GM21515 (cell line): ENCODE measurements at regions not wholly inside any gene's neighbourhood (a gene's known extent, or its start where the extent isn't known, plus 50 kb on each side); places are given as distances from the start of the nearest gene placed in this dataset.
"Not testable (repeated sequence)": the region's sequence is repeated elsewhere in the genome, so short reads cannot be mapped to it uniquely, and the experiment has no call there.

Experiments
- ATAC-seq: cut with Tn5 transposase; IDR thresholded peaks from one replicate; pipeline ENCODE4 v1.9.1; 2021; ENCODE audit not compliant: unreplicated experiment

DNA sequence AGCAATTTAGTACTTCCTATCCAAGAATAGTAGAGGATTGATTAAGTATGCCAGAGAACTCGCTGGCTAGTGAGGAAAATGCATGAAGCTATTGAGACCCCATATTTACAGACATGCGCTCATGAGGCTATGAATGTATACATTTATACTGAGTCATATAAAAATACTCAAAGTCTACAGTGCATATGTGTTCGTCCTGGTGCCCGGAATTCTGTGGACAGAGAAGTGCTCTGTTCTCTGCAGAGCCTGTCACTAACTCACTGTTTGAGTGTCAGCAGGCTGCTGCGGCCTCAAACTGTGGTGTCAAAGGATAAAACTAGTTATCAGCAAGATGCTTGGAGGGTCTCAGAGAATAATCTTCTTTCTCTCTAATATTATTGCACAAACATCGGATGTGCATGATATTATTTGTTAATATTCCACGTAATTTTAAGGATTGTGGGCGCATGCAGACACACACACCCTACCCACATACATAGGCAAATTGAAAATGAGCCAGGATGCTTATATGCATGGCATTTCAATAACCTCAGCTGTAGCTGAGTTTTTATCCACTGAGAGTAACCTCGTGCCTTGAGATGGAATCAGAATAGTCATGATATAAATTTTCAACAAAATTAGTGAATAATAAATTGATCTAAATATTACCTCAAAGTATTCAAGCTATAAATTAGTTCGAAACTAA lies 50.0 kb upstream of the TSC22D2 start:
- no peak for ATAC-seq

DNA sequence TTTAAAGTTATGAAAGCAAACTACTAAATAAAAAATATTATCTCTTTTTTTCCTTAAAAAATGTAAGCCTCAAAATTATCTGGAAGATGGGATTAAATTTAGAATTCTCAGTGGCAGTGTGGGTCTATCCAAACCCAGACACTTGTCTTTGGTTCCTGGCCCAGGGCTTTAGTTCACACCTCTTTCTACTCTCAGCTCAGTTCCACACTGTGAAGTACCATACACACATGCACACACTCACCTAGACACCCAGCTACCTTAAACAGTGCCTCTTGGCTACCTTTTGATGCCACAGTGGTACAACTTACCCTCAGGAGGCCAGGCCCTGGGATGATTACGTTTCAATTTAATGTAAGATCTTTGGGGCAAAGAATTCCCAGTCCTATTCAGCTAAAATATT lies 51.0 kb upstream of the TSC22D2 start:
- ATAC-seq, result no peak

DNA sequence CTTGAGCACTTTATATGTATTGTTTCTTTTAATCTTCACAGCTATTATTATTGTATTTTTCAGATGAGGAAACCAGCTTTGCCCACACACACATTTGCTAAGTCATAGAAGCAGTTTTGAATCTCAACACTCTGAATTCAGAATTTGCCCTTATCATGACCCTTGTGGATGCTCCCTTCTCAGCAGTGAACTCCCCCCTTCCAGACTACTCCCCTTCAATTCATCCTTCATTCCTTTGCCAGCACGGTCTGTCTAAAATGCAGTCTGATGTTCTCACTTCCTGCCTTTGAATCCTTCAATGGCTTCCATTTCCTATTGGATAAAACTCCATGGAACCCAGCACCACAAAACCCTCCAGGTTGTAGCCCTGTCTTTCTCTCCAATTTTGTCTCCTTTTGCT lies 52.5 kb upstream of the TSC22D2 start:
- ATAC-seq, result no peak

DNA sequence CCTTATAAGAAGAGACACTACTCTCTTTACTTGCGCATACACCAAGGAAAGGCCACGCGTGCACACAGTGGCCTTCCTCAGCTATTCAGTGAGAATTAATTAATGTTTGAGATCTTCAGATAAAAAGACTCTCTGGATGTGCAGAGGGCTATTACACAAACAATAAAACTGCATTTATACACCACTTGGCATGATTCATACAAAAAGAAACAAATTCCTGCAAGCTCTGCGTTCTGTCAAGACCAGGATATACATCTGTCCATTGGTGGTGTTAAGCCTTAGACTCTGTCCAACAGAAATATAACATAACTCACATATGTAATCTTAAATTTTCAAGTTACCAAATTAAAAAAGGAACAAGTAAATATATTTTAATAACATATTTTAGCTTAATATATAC lies 55.2 kb upstream of the TSC22D2 start:
- ATAC-seq, result no peak

DNA sequence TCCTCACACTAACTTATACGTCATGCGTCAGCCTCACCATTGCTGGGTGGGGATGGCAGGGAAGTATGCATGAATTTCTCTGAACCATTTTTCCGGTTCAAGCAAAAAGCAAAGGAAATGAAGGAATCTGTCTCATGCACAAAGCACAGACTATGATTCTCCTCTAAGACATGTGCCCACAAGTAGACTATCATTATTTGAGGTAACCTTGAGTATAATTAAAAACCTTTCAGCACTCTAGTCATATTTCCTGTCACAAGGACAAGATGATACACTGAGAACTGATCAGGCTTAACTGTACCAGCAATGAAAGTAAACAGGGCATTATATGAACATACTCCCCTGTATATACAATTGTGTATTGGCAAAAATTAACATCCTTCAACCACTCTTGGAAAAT lies 56.7 kb upstream of the TSC22D2 start:
- no peak for ATAC-seq

DNA sequence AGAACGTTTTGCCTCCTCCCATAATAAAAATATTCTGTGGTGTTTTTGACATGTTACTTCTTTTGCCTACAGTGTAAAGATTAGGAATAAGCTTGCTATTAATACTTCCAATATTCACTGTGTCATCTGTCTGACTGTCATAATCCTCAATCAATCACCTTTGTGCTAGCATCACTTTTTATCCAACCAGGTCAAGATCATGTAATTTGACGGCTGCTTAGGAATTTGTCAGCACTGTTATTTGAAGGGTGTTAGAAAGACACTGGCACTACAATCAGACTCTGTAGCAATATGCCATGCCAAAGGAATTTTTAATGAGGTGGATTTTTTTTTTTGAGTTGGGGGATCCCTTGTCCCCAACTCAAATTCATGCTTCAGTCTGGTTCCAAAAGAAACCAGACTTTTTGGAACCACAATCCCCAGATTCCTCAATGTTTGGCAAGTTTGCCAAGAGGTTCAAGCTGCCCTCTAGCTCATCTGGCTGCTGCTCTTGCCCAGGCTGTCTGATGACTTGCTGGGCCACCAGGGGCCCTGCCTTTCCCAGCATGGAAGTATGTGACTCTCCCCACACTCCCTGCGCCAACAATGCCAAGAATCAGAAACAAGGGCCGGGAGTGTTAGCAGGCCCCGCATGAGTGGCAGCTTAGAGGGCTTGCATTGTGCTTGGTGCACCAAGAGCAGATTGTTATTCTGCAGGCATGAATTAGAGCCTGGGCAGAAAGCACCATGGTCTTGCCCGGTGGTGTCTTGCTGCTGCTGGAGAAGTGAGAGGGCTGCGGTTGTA lies 58.6 kb upstream of the TSC22D2 start:
- no peak for ATAC-seq

DNA sequence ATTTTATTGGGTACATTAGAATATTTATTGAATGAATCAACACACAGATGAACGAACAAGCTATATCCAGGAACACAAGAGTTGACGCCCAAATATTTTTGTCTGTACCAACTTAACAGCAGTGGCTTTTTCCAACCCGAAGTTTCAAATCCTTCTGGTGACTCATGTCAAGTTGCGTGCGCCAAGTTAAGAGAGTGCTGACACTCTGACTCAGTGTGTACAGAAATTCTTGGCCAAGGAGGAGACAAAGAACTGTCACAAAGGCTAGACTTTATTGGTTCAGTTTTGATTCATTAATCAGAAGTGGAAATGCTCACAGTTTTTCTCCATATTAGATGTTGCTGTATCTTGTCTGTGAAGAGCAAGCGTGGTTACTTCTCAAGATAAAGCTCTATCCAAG lies 59.6 kb upstream of the TSC22D2 start:
- ATAC-seq, result no peak

DNA sequence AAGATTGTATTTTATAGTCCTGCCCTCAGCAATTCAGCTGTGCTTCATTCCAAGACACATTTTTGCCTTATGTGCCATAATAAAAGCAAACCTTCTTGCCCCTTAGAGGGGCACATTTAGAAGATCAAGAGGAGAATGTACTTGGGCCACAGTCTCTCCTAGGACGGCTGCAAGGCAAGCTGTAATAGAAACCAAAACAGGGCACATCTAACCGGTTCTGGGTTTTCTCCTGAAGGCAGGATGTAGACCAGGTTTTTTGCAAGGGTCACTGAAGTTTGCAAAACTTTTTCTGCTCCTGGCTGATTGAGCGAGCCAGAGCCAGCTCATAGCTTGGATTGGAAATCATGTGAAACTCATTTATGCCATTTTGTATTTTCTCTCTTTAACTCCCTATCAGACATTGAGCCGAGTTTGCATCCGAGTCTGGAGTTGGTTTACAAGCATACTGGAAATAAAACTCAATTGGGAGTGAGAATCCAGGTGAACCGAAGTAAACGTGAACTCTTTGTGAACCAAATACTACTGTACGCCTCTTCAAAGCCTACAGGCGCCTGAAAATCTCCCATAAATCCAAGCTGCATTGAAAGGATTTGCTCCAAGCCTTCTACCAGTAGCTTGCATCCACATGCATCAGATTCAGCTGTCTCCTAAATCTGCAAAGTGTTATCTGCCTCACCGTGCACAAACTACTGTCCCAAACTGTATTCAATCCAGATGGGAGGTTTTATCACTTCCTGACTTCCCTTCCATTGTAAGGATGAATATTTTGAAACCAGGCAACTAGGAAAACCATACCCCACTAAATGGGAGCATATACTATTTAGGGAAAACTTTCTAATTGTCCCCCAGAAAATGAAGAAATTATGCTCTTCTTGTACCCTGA lies 60.9 kb upstream of the TSC22D2 start:
- no peak for ATAC-seq

DNA sequence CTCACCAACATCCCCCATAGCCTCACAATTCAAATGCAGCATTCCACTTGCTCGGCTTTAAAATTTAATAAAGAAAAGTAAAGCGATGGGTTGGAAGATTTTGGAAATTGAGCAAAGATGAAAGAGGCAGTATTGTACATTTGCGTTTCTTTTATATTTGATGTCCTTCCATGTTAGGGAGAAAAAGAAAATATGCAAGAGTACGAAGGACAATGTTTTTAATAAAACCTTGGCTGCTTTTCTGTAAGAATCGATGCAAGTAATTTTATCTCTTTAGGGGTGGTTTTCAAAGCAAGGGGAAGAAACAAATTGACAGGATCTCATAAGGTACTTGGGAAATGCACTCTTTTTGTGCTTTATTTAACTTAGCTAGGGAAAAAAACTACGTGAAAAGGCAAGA lies 61.8 kb upstream of the TSC22D2 start:
- ATAC-seq, result no peak

DNA sequence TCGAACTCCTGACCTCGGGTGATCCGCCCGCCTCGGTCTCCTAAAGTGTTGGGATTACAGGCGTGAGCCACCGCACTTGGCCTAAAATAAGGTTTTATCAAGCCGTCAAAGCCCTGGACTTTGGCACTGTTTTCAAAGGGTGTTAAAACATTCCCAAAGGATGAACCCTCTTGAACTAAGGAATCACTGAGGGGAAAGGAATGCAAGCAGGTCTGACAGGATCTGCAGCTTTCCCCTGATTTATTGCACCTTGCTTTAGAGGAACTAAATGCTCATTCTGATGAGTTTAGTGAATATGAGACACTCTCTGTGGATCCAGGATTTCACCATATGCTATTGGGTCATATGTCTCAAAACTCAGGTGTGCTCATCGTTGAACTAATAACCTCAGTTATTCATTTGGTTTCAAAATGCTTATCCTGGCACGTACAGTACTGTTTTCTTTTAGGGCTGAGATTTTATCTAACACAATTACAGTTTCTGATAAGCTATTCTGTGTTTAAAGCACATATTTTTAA lies 63.0 kb upstream of the TSC22D2 start:
- no peak for ATAC-seq

DNA sequence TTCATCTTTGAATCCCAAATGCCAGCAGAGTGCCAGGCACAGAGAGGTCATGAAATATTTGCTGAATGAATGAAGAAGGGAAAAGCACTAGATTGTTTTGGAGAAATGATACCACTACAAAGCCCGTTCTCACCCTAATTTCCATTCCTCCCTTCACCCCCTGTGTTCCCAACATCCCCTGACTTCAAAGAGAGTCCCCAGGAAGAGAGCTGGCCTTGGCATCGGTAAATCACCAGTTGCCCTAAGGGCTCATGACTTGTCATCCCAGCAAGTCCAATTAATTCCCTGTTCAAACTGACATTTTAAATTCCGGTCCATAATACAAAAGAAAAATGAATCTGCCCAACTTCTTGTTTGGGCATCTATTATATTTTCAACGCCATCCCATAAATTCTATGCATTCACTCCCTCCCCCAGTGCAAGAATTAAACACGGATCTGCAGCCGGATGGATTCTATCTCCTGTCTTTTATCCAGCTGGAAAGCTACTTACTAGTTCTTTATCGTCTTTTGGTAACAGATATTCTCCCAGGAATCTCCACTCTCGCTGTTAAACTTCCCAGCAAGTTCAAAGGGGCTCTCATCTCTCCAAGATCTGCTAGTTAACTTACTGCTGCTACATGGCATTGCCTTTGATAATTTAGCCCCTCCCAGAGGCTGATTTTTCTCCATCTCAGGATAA lies 63.9 kb upstream of the TSC22D2 start:
- ATAC-seq, result no peak

DNA sequence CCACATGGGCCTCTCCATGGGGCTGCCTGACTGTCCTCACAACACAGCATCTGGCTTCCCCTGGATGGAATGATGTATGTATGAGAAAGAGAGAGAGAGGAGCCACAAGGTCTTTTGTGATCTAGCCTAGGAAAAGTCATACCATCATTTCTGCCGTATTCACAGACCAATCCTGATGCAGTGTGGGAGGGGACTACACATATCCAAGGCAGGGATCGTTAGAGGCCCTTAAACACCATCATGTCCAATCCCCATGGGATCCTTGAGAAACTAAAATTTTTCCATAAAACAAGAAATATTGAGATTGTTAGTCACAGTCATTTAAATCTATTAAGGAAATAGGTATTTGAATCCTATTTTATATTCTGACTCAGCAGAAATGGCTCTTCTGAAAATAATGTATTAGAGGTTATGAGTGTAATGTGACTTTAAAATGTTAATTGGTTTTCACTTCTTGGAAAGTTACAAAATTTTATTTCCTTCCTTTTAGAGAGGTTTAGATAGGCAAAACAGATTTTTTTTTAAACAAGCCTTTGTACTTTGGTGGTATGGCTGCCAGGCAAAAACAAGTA lies 65.1 kb upstream of the TSC22D2 start:
- no peak for ATAC-seq

DNA sequence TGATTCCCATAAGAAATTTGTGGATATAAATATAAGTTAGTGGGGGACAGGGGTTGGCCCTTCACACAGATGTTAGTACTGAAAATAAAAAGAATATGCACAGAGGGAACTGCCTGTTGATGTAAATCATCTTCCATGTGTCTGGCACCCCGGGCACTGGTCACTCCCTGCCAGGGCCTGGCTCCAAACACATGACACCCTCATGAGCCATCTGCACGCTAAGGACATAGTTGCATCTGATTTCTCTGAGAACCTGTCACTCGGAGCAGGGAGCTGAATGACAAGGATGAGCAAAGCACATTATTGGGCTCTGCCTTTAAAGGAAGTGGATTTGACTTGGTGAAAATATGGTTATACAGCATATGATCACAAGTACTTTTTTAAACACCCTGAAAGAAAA lies 66.2 kb upstream of the TSC22D2 start:
- no peak for ATAC-seq

DNA sequence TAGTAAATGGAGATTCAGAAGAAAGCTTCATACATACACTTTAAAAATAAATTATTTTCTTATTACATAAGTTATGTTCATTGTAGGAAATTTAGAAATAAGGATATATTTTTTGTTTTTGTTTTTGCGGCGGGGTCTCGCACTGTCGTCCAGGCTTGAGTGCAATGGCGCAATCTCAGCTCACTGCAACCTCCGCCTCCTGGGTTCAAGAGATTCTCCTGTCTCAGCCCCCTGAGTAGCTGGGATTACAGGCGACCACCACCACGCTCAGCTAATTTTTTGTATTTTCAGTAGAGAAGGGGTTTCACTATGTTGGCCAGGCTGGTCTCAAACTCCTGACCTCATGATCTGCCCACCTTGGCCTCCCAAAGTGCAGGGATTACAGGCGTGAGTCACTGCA lies 71.7 kb upstream of the TSC22D2 start:
- ATAC-seq, result not testable (repeated sequence)

DNA sequence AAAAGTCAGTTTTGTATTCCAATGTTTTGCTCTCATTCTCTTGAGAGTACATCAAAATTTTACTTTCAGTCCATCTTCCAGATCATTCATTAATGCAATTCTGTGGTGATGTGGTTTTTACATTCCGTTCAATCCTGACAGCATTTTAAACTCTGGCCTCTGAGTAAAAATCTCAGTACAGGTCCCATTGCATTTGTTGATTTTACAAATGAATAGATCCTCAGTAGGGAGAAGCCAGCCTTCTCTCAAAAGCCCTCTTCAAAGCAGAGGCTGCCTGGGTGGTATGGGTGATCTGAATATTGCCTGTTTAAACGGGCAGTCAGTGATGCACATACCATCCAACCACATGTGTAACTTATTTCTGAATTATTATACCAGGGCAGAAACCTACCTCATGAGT lies 72.5 kb upstream of the TSC22D2 start:
- ATAC-seq, result no peak

DNA sequence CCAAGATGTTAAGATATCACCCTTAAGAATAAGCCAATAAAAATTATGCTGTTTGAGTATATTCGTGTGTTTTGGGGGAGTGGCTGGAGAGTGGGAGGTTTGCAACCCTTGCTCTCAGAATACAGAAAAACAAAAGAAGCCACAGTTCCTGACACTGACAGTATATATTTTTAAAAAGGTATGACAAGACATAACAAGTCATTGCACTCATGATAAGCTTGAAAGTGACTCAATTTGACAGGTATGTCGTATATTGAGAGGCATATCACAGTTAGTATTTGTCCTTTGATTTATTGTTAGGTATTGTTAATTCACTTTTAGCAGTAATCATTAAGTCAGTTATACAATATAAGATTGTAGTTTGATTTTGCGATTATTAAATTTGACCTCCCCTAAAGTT lies 73.1 kb upstream of the TSC22D2 start:
- ATAC-seq, result no peak

DNA sequence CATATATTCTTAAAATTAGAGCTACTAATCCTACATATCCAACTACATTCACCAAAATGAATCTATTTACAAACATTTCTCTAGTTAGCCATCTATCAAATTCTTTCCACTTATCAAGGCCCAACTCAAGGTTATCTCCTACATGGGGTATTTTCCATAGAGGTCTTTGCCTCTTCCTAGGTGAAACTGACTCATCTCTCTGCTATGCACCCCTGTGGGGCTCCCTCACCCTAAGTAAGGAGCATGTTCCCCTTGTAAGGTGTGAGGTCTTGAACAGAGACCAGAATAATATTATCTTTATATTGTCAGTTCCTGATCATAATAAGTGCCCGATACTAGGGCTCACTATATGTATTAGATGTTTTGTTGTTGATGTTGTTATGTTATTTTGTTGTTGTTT lies 74.6 kb upstream of the TSC22D2 start:
- ATAC-seq, result no peak

DNA sequence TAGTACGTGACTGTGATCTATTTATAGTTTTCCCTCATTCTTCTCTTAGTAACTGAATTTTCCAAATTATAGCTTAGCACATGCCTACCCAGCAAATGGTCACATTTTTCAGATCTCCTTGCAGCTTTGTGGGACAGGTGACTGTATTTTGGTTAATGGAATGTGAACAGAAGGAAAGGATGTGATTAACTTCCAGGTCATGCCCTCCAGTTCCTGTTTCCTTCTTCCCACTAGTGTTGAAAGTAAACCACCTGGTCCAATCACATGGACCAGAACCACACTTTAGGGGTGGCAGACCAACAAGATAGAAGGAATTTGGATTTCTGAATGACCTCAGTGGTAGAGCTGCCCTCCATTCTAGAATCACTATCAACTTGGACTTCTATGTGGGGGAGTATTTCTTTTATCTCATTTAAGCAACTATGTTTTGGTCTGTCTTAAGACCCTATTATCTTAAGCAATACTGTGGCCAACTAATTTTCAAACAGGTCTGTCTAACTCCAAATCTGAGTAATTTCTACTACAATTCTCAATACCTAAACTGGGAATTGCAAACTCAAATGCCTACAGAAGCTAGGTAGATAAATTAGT lies 76.0 kb upstream of the TSC22D2 start:
- no peak for ATAC-seq

DNA sequence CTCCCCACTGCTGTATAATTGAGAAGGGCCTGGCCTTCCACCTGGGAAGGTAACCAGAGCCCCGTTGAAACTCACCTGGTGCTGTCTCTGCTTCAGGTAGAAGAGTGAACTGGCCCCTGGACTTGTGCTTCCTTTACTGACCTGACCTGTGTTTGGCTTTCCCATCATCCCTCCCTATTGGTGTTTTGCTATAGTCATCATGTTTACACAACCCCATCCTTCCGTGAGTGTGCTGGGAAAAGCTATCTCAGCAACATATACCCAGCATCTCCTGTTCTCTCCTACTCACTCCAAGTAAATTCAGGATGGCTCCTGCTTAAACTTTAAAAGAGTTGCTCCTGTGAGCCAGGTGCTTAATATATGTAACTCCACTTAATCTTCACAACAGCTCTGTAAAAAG lies 77.2 kb upstream of the TSC22D2 start:
- ATAC-seq, result no peak

DNA sequence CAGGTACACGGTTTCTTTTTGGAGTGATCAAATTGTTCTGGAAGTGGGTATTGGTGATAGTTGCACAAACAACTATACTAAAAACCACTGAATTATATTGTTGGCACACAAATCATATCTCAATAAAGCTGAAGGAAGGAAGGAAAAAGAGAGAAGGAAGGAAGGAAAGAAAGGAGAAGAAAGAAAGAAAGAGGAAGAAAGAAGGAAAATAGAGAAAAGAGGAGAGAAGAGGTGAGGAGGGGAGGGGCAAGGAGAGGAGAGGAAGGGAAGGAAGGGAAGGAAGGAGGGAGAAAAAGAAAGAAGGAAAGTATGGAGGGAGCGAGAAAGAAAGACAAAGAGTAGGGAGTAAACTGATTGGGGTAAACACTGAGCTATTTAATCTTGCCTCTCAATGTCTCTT lies 77.9 kb upstream of the TSC22D2 start:
- ATAC-seq, result no peak
